ENCODE measurements at regions not wholly inside any gene's neighbourhood (a gene's known extent, or its start where the extent isn't known, plus 50 kb on each side); places are given as distances from the start of the nearest gene placed in this dataset.

DNA sequence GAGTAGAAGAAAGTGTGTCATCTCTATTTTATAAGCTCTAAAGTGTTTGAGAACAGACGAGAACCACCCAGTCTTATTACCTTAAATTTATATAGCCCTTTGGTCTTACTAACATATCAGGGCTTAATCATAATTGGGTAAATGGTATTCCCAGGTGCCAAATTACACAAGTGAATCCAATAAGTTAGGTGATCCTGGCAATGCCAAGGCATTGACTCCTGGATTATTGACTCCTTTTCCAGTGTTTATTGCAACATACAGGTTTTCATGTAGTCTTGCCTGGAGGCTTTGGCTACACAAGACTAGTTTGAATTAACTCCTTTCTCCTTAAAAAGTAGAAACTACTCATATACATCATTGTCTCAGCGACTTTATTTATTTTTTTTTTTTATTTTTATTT is 59.7 kb upstream of the MAPRE2 start:
- TF ChIP-seq, protein P1, sequence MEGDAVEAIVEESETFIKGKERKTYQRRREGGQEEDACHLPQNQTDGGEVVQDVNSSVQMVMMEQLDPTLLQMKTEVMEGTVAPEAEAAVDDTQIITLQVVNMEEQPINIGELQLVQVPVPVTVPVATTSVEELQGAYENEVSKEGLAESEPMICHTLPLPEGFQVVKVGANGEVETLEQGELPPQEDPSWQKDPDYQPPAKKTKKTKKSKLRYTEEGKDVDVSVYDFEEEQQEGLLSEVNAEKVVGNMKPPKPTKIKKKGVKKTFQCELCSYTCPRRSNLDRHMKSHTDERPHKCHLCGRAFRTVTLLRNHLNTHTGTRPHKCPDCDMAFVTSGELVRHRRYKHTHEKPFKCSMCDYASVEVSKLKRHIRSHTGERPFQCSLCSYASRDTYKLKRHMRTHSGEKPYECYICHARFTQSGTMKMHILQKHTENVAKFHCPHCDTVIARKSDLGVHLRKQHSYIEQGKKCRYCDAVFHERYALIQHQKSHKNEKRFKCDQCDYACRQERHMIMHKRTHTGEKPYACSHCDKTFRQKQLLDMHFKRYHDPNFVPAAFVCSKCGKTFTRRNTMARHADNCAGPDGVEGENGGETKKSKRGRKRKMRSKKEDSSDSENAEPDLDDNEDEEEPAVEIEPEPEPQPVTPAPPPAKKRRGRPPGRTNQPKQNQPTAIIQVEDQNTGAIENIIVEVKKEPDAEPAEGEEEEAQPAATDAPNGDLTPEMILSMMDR (IDR thresholded peaks at IDR 0.05): no peak
- no peak for TF ChIP-seq EP300 (IDR thresholded peaks at IDR 0.05)
- TF ChIP-seq POLR2A (IDR thresholded peaks at IDR 0.05): no peak
